Loucy (cell line): ENCODE measurements at regions not wholly inside any gene's neighbourhood (a gene's known extent, or its start where the extent isn't known, plus 50 kb on each side); places are given as distances from the start of the nearest gene placed in this dataset.

ENCODE experiments used
- H2AFZ ChIP-seq: fragments of 200-600 bp; sonication (generic); 2 replicates; pipeline ENCODE4 v1.6.0; 2016; ENCODE audit warnings: antibody characterized with exemption, mild to moderate bottlenecking, low read length, moderate library complexity
- H3F3A ChIP-seq: fragments of 200-600 bp; 2 replicates; pipeline ENCODE4 v1.6.0; 2016; ENCODE audit warnings: antibody characterized with exemption, low read depth, mild to moderate bottlenecking
- H3K27me3 ChIP-seq: fragments of 200-600 bp; sonication (generic); 2 replicates; pipeline ENCODE4 v1.6.1; 2014; ENCODE audit warnings: low read length, mild to moderate bottlenecking; ENCODE audit not compliant: insufficient read depth, poor library complexity, severe bottlenecking
- H3K36me3 ChIP-seq: fragments of 200-600 bp; sonication (generic); 2 replicates; pipeline ENCODE4 v1.6.1; 2016; ENCODE audit warnings: low read length; ENCODE audit not compliant: insufficient read depth
- H3K4me1 ChIP-seq: fragments of 200-600 bp; sonication (generic); 2 replicates; pipeline ENCODE4 v1.5.1; 2014; ENCODE audit warnings: low read length, mild to moderate bottlenecking; ENCODE audit not compliant: insufficient read depth, poor library complexity, severe bottlenecking
- H3K4me2 ChIP-seq: fragments of 200-600 bp; sonication (generic); 2 replicates; pipeline ENCODE4 v1.6.0; 2014; ENCODE audit warnings: antibody characterized with exemption, low read length, low read depth, mild to moderate bottlenecking; ENCODE audit not compliant: poor library complexity, severe bottlenecking
- H3K4me3 ChIP-seq: fragments of 200-600 bp; sonication (generic); 2 replicates; pipeline ENCODE4 v1.5.1; 2014; ENCODE audit warnings: low read length, mild to moderate bottlenecking, mixed read lengths; ENCODE audit not compliant: poor library complexity, severe bottlenecking
- H3K79me2 ChIP-seq: fragments of 200-600 bp; sonication (generic); 2 replicates; pipeline ENCODE4 v1.6.1; 2014; ENCODE audit warnings: low read length; ENCODE audit not compliant: insufficient read depth
- H3K9ac ChIP-seq: fragments of 200-600 bp; sonication (generic); 2 replicates; pipeline ENCODE4 v1.6.0; 2014; ENCODE audit warnings: mild to moderate bottlenecking, low read depth, low read length, moderate library complexity; ENCODE audit not compliant: poor library complexity, severe bottlenecking
- H3K9me2 ChIP-seq: fragments of 200-600 bp; sonication (generic); replicated peaks from 2 replicates; pipeline ENCODE4 v1.6.1; 2016; ENCODE audit warnings: low read depth, low read length, mixed read lengths
- H3K9me3 ChIP-seq: fragments of 200-600 bp; sonication (generic); 2 replicates; pipeline ENCODE4 v1.6.1; 2014; ENCODE audit warnings: mild to moderate bottlenecking, antibody characterized with exemption, low read length, low read depth; ENCODE audit not compliant: insufficient read depth
- H4K20me1 ChIP-seq: fragments of 200-600 bp; sonication (generic); 2 replicates; pipeline ENCODE4 v1.6.0; 2014; ENCODE audit warnings: antibody characterized with exemption, low read length, mild to moderate bottlenecking; ENCODE audit not compliant: insufficient read depth, poor library complexity, severe bottlenecking
- EZH2phosphoT487 ChIP-seq: fragments of 200-600 bp; IDR thresholded peaks from 2 replicates; pipeline ENCODE4 v1.6.1; 2018; ENCODE audit warnings: antibody characterized with exemption, mild to moderate bottlenecking, moderate library complexity, borderline replicate concordance
- TF ChIP-seq, protein P1 (sequence below): fragments of 200-600 bp; sonication (generic); conservative IDR thresholded peaks from 2 replicates; pipeline ENCODE4 v1.5.1; 2014; ENCODE audit warnings: mild to moderate bottlenecking, antibody characterized with exemption, low read length

DNA sequence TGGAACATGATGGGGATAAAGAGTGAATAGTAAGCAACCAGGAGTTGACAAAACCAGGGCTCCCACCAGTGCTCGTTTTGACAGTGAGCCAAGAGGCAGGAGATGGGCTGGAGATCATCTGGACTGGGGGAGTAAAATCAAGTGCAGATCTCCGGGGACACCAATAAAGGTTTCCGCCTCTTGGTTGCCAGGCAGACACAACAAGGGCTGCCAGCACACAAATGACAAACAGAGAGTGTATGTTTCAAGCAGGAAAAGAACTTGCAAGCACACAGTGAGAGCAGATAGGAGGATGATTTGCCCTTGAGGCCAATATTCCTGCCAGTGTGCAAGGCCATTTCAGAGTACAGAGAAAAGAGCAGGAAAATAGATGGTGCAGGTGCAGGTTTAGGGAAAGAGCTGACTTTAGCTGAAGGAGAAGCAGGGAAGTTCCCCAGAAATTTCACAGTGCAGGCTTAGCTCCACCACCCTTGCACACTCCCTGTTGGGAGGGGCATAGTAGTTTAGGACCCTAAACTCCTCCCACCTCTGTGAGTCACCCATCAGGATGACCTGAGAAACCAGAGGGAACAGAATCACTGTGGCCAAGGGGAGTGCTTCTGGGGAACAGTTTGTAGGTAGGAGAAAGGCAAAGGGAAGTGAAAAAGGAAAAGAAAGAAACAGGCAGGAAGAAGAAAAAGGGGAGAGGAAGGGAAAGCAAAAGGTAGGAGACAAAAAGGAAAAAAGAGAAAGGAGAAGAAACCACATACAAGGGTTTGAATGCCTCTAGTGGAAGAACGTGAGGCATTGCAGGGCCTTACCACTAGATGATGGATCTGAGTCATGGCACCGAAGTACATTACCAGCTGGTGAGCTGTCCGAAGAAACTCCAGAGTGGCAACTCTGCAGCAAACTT is 404.4 kb downstream of the SLC6A15 start:
- Histone ChIP-seq H3F3A (no peaks in the 10 kb centered on the region), H3K27me3 (no peaks in the 10 kb centered on the region), H3K4me3 (no peak overlapping the region), H2AFZ (no peak overlapping the region), H3K4me1 (no peaks in the 10 kb centered on the region), H3K9me3 (no peaks in the 10 kb centered on the region), H4K20me1 (no peaks in the 10 kb centered on the region), H3K9ac (no peak overlapping the region), H3K36me3 (no peaks in the 10 kb centered on the region), H3K4me2 (no peak overlapping the region), H3K79me2 (no peaks in the 10 kb centered on the region), H3K9me2 (no peaks in the 10 kb centered on the region)
- TF ChIP-seq, protein P1, sequence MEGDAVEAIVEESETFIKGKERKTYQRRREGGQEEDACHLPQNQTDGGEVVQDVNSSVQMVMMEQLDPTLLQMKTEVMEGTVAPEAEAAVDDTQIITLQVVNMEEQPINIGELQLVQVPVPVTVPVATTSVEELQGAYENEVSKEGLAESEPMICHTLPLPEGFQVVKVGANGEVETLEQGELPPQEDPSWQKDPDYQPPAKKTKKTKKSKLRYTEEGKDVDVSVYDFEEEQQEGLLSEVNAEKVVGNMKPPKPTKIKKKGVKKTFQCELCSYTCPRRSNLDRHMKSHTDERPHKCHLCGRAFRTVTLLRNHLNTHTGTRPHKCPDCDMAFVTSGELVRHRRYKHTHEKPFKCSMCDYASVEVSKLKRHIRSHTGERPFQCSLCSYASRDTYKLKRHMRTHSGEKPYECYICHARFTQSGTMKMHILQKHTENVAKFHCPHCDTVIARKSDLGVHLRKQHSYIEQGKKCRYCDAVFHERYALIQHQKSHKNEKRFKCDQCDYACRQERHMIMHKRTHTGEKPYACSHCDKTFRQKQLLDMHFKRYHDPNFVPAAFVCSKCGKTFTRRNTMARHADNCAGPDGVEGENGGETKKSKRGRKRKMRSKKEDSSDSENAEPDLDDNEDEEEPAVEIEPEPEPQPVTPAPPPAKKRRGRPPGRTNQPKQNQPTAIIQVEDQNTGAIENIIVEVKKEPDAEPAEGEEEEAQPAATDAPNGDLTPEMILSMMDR: peak; percentile 38; the same call in 1 of the 2 replicates
- TF ChIP-seq EZH2phosphoT487: no peak

DNA sequence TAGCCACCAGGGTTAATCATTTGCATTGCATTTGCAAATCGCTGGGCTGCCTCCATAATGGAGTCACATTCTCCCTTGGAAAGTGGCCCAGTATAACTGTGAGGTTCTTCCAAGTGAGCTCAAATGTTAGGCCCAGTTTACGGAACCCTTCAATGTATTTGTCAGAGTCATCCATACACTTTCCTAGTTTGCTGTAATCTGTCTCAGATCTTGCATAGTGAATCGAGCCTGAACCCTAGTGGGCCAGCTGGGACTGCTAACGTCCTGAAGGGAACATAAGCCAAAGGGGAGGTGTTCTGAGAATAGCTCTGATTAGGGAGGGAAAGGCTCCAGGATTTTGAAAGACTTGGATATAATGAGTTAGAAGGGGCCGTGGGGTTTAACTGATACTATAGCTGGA is 406.3 kb downstream of the SLC6A15 start:
- Histone ChIP-seq H3K4me3 (no peak overlapping the region), H3K4me1 (no peaks in the 10 kb centered on the region), H3K9ac (no peak overlapping the region), H3K4me2 (no peak overlapping the region), H3K27me3 (no peaks in the 10 kb centered on the region), H3K9me2 (no peaks in the 10 kb centered on the region), H2AFZ (no peak overlapping the region), H3K9me3 (no peaks in the 10 kb centered on the region), H4K20me1 (no peaks in the 10 kb centered on the region), H3F3A (no peaks in the 10 kb centered on the region), H3K36me3 (no peaks in the 10 kb centered on the region), H3K79me2 (no peaks in the 10 kb centered on the region)
- TF ChIP-seq EZH2phosphoT487: no peak
- TF ChIP-seq, protein P1: no peak

DNA sequence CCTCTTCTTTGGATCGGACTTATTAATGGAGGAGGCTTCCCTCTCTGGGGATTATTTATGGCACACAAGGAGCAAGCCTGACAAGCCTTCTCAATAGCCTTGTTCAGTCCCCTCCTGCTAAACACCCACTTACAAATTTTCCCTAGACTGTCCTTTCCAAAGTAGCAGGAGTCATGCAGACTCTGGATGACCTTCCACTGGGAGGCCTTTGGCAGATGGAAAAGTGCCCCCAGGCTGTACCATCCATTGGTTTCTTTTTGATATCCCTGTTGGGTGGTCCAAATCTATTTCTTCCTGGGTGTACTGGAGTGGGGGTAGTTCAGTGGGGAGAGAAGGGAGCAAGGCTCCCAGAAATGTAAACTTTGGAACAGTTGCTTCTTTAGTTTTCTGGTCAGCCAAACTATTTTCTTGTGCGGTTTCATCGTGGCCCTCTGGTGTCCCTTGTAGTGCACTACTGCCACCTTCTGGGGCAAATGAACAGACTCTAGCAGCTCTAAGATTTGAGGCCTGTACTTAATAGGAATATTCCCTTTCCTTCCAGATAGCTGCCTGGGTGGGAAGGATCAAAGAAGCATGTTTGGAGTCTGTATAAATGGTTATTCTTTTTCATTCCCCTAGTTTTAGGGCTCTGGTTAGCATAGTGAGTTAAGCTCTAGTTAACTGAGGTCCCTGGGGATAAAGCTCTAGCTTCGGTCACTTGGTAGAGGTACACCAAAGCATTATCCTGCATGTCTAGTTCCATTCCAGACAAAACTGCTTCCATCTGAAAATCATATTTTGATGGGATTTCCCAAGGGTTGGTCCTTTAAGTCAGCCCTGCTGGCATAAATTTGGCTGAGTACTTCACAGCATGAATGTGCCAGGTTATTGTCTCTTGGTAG is 409.5 kb downstream of the SLC6A15 start:
- Histone ChIP-seq H3K9me3 (no peaks in the 10 kb centered on the region), H3K27me3 (no peaks in the 10 kb centered on the region), H3K79me2 (no peaks in the 10 kb centered on the region), H2AFZ (no peak overlapping the region; the same call in 1 of the 2 replicates), H3K4me2 (no peak overlapping the region), H3K4me1 (no peaks in the 10 kb centered on the region), H3K9me2 (no peaks in the 10 kb centered on the region), H4K20me1 (no peaks in the 10 kb centered on the region), H3K36me3 (no peaks in the 10 kb centered on the region), H3K9ac (no peak overlapping the region), H3F3A (no peaks in the 10 kb centered on the region), H3K4me3 (no peak overlapping the region)
- TF ChIP-seq, protein P1: peak; percentile 79
- TF ChIP-seq EZH2phosphoT487: no peak
